Upper lobe of right lung (tissue), 1 donor: ENCODE measurements at regions not wholly inside any gene's neighbourhood (a gene's known extent, or its start where the extent isn't known, plus 50 kb on each side); places are given as distances from the start of the nearest gene placed in this dataset.

Experiments used
- ATAC-seq: fragments of 200-7000 bp; cut with Tn5 transposase; one replicate; pipeline ENCODE4 v1.9.1; 2020; ENCODE audit warnings: mild to moderate bottlenecking, moderate library complexity
- DNase-seq: peaks from one replicate; pipeline ENCODE4 v3.0.0-alpha.2; 2020
- H3K27ac ChIP-seq: fragments of 200-600 bp; one replicate; pipeline ENCODE4 v1.8.0; 2022
- H3K27me3 ChIP-seq: fragments of 200-600 bp; one replicate; pipeline ENCODE4 v1.8.0; 2022; ENCODE audit warnings: mild to moderate bottlenecking
- H3K36me3 ChIP-seq: fragments of 200-600 bp; one replicate; pipeline ENCODE4 v1.8.0; 2022
- H3K4me1 ChIP-seq: fragments of 200-600 bp; one replicate; pipeline ENCODE4 v1.8.0; 2022
- H3K4me3 ChIP-seq: fragments of 200-600 bp; one replicate; pipeline ENCODE4 v1.8.0; 2022; ENCODE audit warnings: mild to moderate bottlenecking
- H3K9me3 ChIP-seq: fragments of 200-600 bp; one replicate; pipeline ENCODE4 v1.8.0; 2022
- CTCF ChIP-seq: fragments of 200-600 bp; IDR thresholded peaks from one replicate; pipeline ENCODE4 v1.8.0; 2022; ENCODE audit warnings: antibody characterized with exemption
- intact Hi-C: fragments of 100-400 bp; cut with DNase I; formaldehyde crosslinking; loops from one replicate; pipeline ENCODE4 v1.11.0; 2022
- donor health status: DM: no; HTN: yes; CAD: no; lungs with severe emphysema.

GRCh38 chr4:30535255-30535654, 184.9 kb upstream of the PCDH7 start:
- H3K4me3 ChIP-seq: no peak overlapping the region
- no peaks in the 10 kb centered on the region for H3K4me1 ChIP-seq
- no peaks in the 10 kb centered on the region for H3K27me3 ChIP-seq
- ATAC-seq (no peak), DNase-seq (no peak)
- intact Hi-C loops: no loop called here
- H3K9me3 ChIP-seq: no peaks in the 10 kb centered on the region
- TF ChIP-seq CTCF: no peak
- H3K36me3 ChIP-seq: no peaks in the 10 kb centered on the region
- no peak overlapping the region for H3K27ac ChIP-seq

GRCh38 chr4:30536231-30536630, 183.9 kb upstream of the PCDH7 start:
- DNase-seq (no peak), ATAC-seq (no peak)
- no peaks in the 10 kb centered on the region for H3K27me3 ChIP-seq
- H3K9me3 ChIP-seq: no peaks in the 10 kb centered on the region
- no peak overlapping the region for H3K27ac ChIP-seq
- H3K4me3 ChIP-seq: no peak overlapping the region
- no peaks in the 10 kb centered on the region for H3K36me3 ChIP-seq
- no peaks in the 10 kb centered on the region for H3K4me1 ChIP-seq
- TF ChIP-seq CTCF: no peak
- intact Hi-C loops: no loop called here

- no peak overlapping the region for H3K27ac ChIP-seq
- DNase-seq: no peak
- TF ChIP-seq CTCF: no peak
- no peaks in the 10 kb centered on the region for H3K27me3 ChIP-seq
- no peaks in the 10 kb centered on the region for H3K4me1 ChIP-seq
- no peaks in the 10 kb centered on the region for H3K36me3 ChIP-seq
- no peaks in the 10 kb centered on the region for H3K9me3 ChIP-seq
- H3K4me3 ChIP-seq: no peak overlapping the region
- intact Hi-C loops: no loop called here
- ATAC-seq: no peak
Measured at GRCh38 chr4:30537456-30537855, 182.7 kb upstream of the PCDH7 start.

- no peaks in the 10 kb centered on the region for H3K27me3 ChIP-seq
Measured at GRCh38 chr4:30538794-30539193, 181.4 kb upstream of the PCDH7 start.

GRCh38 chr4:30543057-30543456, 177.1 kb upstream of the PCDH7 start:
- no peak overlapping the region for H3K27ac ChIP-seq
- no peak for TF ChIP-seq CTCF
- intact Hi-C loops: no loop called here
- no peaks in the 10 kb centered on the region for H3K9me3 ChIP-seq
- no peak for ATAC-seq
- H3K4me1 ChIP-seq: no peaks in the 10 kb centered on the region
- H3K4me3 ChIP-seq: no peak overlapping the region
- no peaks in the 10 kb centered on the region for H3K27me3 ChIP-seq
- no peaks in the 10 kb centered on the region for H3K36me3 ChIP-seq
- DNase-seq: no peak

More at GRCh38 chr4:30538794-30539193, 181.4 kb upstream of the PCDH7 start:
- Histone ChIP-seq H3K27ac (no peak overlapping the region), H3K9me3 (no peaks in the 10 kb centered on the region), H3K4me1 (no peaks in the 10 kb centered on the region), H3K4me3 (no peak overlapping the region), H3K36me3 (no peaks in the 10 kb centered on the region)
- no peak for TF ChIP-seq CTCF
- ATAC-seq: no peak
- intact Hi-C loops: no loop called here
- DNase-seq: no peak

GRCh38 chr4:30553151-30553550, 167.0 kb upstream of the PCDH7 start:
- Histone ChIP-seq H3K4me1 (no peaks in the 10 kb centered on the region), H3K27ac (no peak overlapping the region), H3K27me3 (no peaks in the 10 kb centered on the region), H3K36me3 (no peaks in the 10 kb centered on the region), H3K9me3 (no peaks in the 10 kb centered on the region), H3K4me3 (no peak overlapping the region)
- ATAC-seq: no peak
- intact Hi-C loops: no loop called here
- DNase-seq: no peak
- TF ChIP-seq CTCF: no peak
